Panc1 (cell line): ENCODE measurements at regions not wholly inside any gene's neighbourhood (a gene's known extent, or its start where the extent isn't known, plus 50 kb on each side); places are given as distances from the start of the nearest gene placed in this dataset.

Source experiments
- ATAC-seq: fragments of 200-7000 bp; cut with Tn5 transposase; 2 replicates; pipeline ENCODE4 v1.9.1; 2020; ENCODE audit warnings: mild to moderate bottlenecking, moderate library complexity
- BruUV-seq: library from RNA; stranded (reverse); fragments of 400-500 nt; replicated peaks from 2 replicates; lab custom pipeline; 2021; lab: Mats Ljungman, UMichigan
- CTCF ChIA-PET: fragments of 300-600 bp; sonication (Branson Sonifier 250); formaldehyde crosslinking; loops from one replicate; lab custom pipeline; 2022; ENCODE audit warnings: antibody characterized with exemption; lab: Charles Lee
- POLR2A ChIA-PET: fragments of 300-600 bp; sonication (Branson Sonifier 250); formaldehyde crosslinking; loops from one replicate; lab custom pipeline; 2022; ENCODE audit warnings: antibody characterized with exemption; lab: Charles Lee
- DNase-seq: peaks from one replicate; pipeline ENCODE4 v3.0.0-alpha.2; 2010; ENCODE audit warnings: low read depth, low spot score
- H3K27ac ChIP-seq: 2 replicates; pipeline ENCODE4 v1.5.1; 2011; ENCODE audit warnings: mild to moderate bottlenecking, low read length, inconsistent platforms
- H3K27me3 ChIP-seq: fragments of 200-500 bp; sonication (Bioruptor generic); 2 replicates; pipeline ENCODE4 v1.6.0; 2014; ENCODE audit warnings: low read length, inconsistent platforms; ENCODE audit not compliant: control insufficient read depth, insufficient read depth
- H3K36me3 ChIP-seq: fragments of 200-500 bp; sonication (Bioruptor generic); 2 replicates; pipeline ENCODE4 v1.5.1; 2014; ENCODE audit warnings: inconsistent platforms, mild to moderate bottlenecking, low read length, moderate library complexity; ENCODE audit not compliant: control insufficient read depth, insufficient read depth
- H3K4me1 ChIP-seq: 2 replicates; pipeline ENCODE4 v1.5.1; 2011; ENCODE audit warnings: inconsistent platforms, mild to moderate bottlenecking, low read length, moderate library complexity; ENCODE audit not compliant: control insufficient read depth, insufficient read depth
- H3K4me3 ChIP-seq, 2 experiments: 2 replicates each; pipeline ENCODE4 v1.5.1; 2011 to 2012; ENCODE audit warnings: low read depth in 2 of 2, low read length in 2 of 2, mild to moderate bottlenecking in 2 of 2, inconsistent platforms in 1 of 2, moderate library complexity in 1 of 2
- H3K9me3 ChIP-seq: fragments of 200-500 bp; sonication (Bioruptor generic); 2 replicates; pipeline ENCODE4 v1.5.1; 2014; ENCODE audit warnings: low read depth, mild to moderate bottlenecking, inconsistent platforms, low read length, moderate library complexity; ENCODE audit not compliant: control insufficient read depth, insufficient read depth
- CTCF ChIP-seq: fragments of 450-650 bp; IDR thresholded peaks from 2 replicates; pipeline ENCODE4 v1.5.1; 2017; ENCODE audit warnings: mild to moderate bottlenecking
- POLR2AphosphoS5 ChIP-seq: IDR thresholded peaks from 2 replicates; pipeline ENCODE4 v1.6.1; 2012; ENCODE audit warnings: mild to moderate bottlenecking, low read depth, low read length, moderate library complexity
- REST ChIP-seq, 2 experiments: IDR thresholded peaks; 2 replicates each; pipeline ENCODE4 v1.6.1; 2011 to 2012; ENCODE audit warnings: low read depth in 2 of 2, control low read depth in 1 of 2, low read length in 1 of 2, mild to moderate bottlenecking in 1 of 2, moderate library complexity in 1 of 2; ENCODE audit not compliant: insufficient read depth in 1 of 2
- SIN3A ChIP-seq: IDR thresholded peaks from 2 replicates; pipeline ENCODE4 v1.6.1; 2012; ENCODE audit warnings: low read depth, mild to moderate bottlenecking, low read length, moderate library complexity, borderline replicate concordance; ENCODE audit not compliant: insufficient read depth
- TCF7L2 ChIP-seq: IDR thresholded peaks from 2 replicates; pipeline ENCODE4 v1.6.1; 2011; ENCODE audit warnings: mild to moderate bottlenecking, low read depth, low read length, inconsistent platforms
- in situ Hi-C: cut with HindIII; loops from 2 replicates; pipeline ENCODE4 v1.10.0; 2016; ENCODE audit warnings: low sequenced_read_pairs, low pct_unique_long_range_greater_than_20kb
- intact Hi-C: fragments of 100-400 bp; cut with micrococcal nuclease; formaldehyde crosslinking; loops from one replicate; pipeline ENCODE4 v1.10.0; 2022; ENCODE audit not compliant: unreplicated experiment

GRCh38 chr4:10984815-10985214, 300.2 kb upstream of the CLNK start:
- H3K4me1 ChIP-seq, result no peaks in the 10 kb centered on the region
- in situ Hi-C loops (no loop called here), intact Hi-C loops (no loop called here)
- no peak overlapping the region for H3K27ac ChIP-seq
- ATAC-seq (no peak), DNase-seq (no peak)
- no peaks in the 10 kb centered on the region for H3K9me3 ChIP-seq
- no peaks in the 10 kb centered on the region for H3K27me3 ChIP-seq
- TF ChIP-seq CTCF (no peak), REST (IDR thresholded peaks at IDR 0.05; ENCODE audit: insufficient read depth in 1 of 2, low read depth in 2 of 2, low read length in 1 of 2) (no peak)
- ChIA-PET POLR2A (no interaction called here), CTCF (no interaction called here)
- no peak overlapping the region for H3K4me3 ChIP-seq
- H3K36me3 ChIP-seq, result no peaks in the 10 kb centered on the region
- no TSS peak for BruUV-seq

GRCh38 chr4:10983885-10984640, 299.5 kb upstream of the CLNK start:
- Histone ChIP-seq H3K27ac (no peak overlapping the region), H3K9me3 (no peaks in the 10 kb centered on the region), H3K36me3 (no peaks in the 10 kb centered on the region), H3K27me3 (no peaks in the 10 kb centered on the region), H3K4me1 (no peaks in the 10 kb centered on the region), H3K4me3 (no peak overlapping the region)
- TF ChIP-seq TCF7L2 (no peak), REST (IDR thresholded peaks at IDR 0.05; ENCODE audit: insufficient read depth in 1 of 2, low read depth in 2 of 2, low read length in 1 of 2) (no peak), SIN3A (no peak), POLR2AphosphoS5 (no peak), CTCF (no peak)
- in situ Hi-C loops (no loop called here), intact Hi-C loops (no loop called here)
- no TSS peak for BruUV-seq
- CTCF ChIA-PET, result no interaction called here
- ATAC-seq, result no peak
- POLR2A ChIA-PET, result no interaction called here
- no peak for DNase-seq
